GM19463 (cell line): ENCODE measurements at regions not wholly inside any gene's neighbourhood (a gene's known extent, or its start where the extent isn't known, plus 50 kb on each side); places are given as distances from the start of the nearest gene placed in this dataset.

Experiments used
- ATAC-seq: cut with Tn5 transposase; IDR thresholded peaks from one replicate; pipeline ENCODE4 v1.9.1; 2021; ENCODE audit warnings: mild to moderate bottlenecking, moderate library complexity; ENCODE audit not compliant: unreplicated experiment

DNA sequence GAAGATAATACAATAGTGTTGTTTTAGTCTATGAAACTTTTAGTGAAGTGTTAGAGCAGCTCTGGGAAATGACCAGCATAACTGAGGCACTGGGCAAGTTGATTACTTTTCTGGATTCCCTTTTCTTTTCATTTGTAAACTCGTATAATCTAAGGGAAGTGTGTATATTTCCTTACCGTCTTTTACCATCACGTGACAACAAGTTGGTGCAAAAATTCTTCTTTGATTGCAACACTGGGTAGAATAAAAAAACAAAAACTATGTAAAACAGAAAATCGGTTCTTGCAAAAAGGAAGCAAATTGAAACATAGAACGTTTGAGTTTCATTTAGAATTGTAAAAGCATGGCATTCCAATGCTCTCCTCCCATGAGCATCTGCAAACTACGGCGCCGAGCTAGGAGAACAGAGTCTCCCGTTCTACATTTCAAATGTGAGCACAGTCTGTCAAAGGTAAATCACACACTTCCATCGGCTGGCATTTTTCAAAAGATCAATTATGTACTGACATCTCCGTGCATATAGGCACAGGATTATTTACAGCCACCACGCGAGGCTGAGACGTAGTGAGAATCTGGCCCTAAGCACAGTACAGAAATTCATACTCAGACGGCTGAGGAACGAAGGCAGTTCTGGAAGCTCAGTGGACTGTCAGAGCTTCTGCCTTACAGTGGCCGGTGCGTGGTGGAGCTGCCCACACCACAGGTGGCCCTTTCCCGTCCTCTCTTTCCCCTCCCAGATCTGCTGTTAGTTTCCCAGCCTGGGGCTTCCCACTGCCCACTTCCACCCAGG lies 314.0 kb downstream of the BMP7 start:
- ATAC-seq, result no peak

DNA sequence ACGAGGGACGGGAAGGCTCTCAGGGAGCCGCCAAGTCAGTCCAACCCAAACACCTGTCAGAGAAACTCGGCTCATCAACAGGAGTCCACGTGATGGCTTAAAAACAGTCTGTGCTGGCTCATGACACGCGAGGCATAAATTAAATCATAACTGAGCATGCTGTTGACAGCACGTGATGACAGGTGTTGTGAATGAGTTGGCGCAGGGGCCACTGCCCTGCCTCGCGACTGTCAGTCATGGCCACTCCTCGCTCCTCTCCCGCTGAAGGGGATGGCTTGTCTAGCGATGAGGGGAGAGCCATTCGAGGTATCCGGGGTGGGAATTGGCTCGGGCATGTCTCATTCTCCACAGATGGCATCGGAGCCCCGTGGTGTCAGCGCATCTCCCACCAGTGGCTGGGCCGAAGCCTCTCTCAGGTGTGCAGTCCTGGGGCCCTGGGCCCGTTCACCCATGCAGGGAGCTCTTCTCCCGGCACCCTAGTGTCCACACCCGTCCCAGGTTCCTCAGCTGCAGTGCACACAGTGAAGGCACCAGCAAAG lies 313.3 kb downstream of the BMP7 start:
- ATAC-seq, result no peak

GRCh38 chr20:56954797-56955196 lies 311.6 kb downstream of the BMP7 start:
- ATAC-seq, result no peak

- no peak for ATAC-seq
Measured at GRCh38 chr20:56955680-56956079, 310.8 kb downstream of the BMP7 start.

DNA sequence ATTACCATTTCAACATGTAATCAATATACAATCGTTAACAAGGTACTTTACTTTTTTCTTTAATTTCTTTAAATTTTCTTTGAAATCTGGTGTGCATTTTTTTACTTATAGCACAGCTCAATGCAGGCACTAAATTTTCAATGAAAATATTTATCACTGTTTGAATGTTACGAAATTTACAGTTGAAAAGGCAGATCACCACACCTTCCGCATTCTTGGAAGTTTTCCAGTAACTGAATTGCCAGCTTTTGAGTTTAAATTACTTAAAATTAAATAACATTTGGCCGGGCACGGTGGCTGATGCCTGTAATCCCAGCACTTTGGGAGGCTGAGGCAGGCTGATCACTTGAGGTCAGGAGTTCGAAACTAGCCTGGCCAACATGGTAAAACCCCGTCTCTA lies 309.9 kb downstream of the BMP7 start:
- no peak for ATAC-seq

DNA sequence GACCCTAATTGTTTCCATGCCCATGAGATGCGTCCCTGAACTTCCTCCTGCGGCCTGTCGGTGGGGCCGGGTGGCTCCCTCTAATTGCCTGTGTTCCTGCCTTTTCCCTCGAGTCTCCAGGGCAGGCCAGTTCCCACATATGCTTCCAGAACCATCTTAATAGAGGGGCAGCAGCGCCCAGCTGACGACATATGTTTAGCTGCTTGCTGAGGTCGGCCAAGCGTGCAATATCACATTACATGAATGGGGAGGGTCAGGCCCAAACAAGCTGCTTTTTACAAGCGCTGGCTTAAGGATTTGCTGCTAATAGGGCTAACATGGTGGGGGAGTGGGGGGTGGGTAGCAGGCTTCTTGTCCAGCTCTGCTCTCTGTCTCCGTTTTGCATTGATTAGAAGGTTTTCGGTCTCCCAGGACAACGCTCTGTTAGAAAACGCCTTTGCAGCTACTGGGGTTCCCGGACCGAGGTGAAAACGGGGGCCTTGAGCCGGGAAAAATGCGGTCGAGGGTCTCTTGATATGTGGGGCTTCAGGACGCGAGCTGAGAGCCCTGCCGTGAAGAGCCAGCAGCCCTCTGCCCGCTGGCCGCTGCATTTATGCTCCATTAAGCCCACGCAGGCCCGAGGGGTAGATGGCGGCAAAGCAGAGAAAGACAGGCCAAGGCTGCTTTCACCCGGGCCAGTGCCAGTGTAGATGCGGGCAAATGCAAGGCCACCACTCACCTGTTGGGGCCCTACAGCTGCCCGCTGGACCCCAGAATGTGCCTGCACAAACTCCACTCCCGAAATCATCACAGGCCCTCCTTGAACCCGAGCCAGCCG lies 308.5 kb downstream of the BMP7 start:
- ATAC-seq, result no peak

GRCh38 chr20:56964901-56965300 lies 301.5 kb downstream of the BMP7 start:
- ATAC-seq, result no peak

GRCh38 chr20:56967916-56968315 lies 298.5 kb downstream of the BMP7 start:
- ATAC-seq, result no peak

GRCh38 chr20:56968376-56969048 lies 297.9 kb downstream of the BMP7 start:
- ATAC-seq, result no peak

GRCh38 chr20:56974499-56975250 lies 291.8 kb downstream of the BMP7 start:
- ATAC-seq, result no peak

GRCh38 chr20:56975838-56976237 lies 290.6 kb downstream of the BMP7 start:
- ATAC-seq, result no peak

GRCh38 chr20:56976336-56976735 lies 290.1 kb downstream of the BMP7 start:
- ATAC-seq, result no peak

- ATAC-seq, result no peak
Measured at GRCh38 chr20:56978475-56978874, 288.0 kb downstream of the BMP7 start.

GRCh38 chr20:56979125-56979524 lies 287.3 kb downstream of the BMP7 start:
- no peak for ATAC-seq

GRCh38 chr20:56981301-56981700 lies 285.1 kb downstream of the BMP7 start:
- no peak for ATAC-seq

GRCh38 chr20:56983813-56984212 lies 282.6 kb downstream of the BMP7 start:
- ATAC-seq, result no peak

DNA sequence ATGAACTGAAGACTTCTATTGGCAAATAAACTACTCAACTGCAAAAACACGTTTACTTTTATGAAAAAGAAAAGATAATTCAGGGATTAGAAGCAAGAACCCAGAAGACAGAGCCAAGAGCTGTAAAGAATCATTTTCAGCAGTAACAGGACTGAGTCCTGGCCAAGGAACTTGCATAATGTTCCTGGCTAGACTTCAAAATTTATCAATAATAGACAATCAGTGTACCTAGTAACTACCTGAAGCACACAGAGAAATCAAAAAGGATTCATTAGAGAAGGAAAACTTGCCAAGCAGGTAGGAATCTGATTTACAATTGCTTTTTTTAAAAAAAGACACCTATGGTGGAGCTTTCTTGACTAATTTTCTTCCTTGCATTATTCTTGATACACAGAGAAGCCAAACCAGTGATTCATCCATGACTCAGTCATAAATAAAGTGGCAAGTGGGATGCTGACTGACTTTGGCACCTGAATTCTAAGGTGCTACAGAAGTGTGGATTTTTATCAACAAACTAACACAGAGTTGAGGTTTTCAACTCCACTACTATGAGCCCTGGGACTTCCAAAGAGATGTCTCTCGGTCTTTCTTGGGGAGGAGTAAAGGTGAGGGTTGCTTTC lies 281.3 kb downstream of the BMP7 start:
- no peak for ATAC-seq

GRCh38 chr20:56986476-56986875 lies 280.0 kb downstream of the BMP7 start:
- no peak for ATAC-seq

GRCh38 chr20:56986931-56987720 lies 279.3 kb downstream of the BMP7 start:
- no peak for ATAC-seq
